GM18870 (cell line): ENCODE measurements at regions not wholly inside any gene's neighbourhood (a gene's known extent, or its start where the extent isn't known, plus 50 kb on each side); places are given as distances from the start of the nearest gene placed in this dataset.
A peak's percentile ranks its signal among the peaks of the same experiment; 100 is the strongest.

Experiments used
- ATAC-seq: cut with Tn5 transposase; IDR thresholded peaks from one replicate; pipeline ENCODE4 v1.9.1; 2021; ENCODE audit warnings: moderate library complexity; ENCODE audit not compliant: unreplicated experiment

GRCh38 chr4:35730414-35730813 is 513.9 kb downstream of the ARAP2 start:
- no peak for ATAC-seq

- peak; percentile 80 for ATAC-seq
These were observed 509.8 kb downstream of the ARAP2 start for GRCh38 chr4:35734381-35735098.

GRCh38 chr4:35739308-35739707 is 505.0 kb downstream of the ARAP2 start:
- ATAC-seq, result peak; percentile 49

DNA sequence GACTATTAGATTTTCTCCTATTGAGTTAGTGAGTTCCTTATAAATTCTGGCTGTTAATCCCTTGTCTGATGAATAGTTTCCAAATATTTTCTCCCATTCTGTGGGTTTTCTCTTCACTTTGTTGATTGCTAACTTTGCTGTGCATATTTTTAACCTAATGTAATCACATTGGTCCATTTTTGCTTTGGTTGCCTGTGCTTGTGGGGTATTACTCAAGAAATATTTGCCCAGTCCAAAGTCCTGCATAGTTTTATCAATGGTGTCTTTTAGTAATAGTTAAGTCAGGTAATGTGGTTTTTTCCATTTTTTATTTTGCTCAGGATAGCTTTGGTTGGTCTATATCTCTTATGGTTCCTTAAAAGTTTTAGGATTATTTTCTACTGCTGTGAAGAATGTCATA is 490.3 kb downstream of the ARAP2 start:
- no peak for ATAC-seq

DNA sequence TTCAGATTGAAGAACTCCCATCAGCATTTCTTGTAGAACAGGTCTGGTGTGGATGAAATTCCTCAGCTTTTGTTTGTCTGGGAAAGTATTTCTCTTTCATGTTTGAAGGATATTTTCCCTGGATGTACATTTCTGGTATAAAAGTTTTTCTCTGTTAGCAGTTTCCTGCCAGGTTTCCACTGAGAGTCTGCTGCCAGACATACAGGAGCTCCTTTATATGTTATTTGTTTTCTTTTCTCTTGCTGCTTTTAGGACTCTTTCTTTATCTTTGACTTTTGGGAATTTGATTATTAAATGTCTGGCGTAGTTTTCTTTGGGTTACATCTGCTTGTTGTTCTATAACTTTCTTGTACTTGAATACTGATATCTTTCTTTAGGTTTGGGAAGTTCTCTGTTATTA is 486.5 kb downstream of the ARAP2 start:
- ATAC-seq, result no peak

DNA sequence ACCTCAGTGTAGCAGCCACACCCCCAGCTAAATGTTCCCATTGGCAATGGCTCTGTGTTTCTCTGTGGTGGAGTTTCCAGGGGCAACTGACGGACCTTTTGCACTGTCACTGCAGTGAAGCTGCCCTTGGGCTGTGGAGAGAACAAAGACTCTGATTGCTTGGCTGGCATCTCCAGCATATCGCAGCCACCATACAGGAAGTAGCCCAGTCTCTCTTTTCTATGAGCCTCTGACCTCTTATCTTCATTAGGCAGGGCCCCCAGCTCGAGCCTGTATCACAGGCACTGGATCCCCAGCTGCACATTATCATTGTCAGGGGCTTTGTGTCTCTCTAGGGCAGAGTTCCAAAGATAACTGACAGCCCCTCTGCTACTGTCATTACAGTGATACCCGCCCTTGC is 483.5 kb downstream of the ARAP2 start:
- no peak for ATAC-seq

- no peak for ATAC-seq
These were observed 472.7 kb downstream of the ARAP2 start for GRCh38 chr4:35771571-35771970.

DNA sequence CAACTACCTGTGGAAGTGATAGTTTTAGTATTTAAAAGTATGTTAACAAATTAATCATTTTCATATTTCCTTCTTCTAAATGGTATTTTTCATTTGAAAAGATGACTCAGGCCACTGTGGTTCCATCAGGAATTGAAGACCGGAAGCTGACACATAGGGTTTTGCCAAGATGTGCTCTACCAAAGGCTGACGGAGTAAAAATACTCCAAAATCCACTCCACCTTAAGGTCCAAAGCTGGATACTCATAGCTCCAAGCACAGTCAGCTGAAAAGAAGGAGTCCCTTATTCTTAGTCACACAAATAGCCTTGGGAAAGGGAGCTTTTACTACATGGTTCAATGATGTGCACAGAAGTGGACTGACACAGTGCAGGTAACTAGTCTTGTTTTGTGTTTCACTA is 472.0 kb downstream of the ARAP2 start:
- ATAC-seq, result no peak

DNA sequence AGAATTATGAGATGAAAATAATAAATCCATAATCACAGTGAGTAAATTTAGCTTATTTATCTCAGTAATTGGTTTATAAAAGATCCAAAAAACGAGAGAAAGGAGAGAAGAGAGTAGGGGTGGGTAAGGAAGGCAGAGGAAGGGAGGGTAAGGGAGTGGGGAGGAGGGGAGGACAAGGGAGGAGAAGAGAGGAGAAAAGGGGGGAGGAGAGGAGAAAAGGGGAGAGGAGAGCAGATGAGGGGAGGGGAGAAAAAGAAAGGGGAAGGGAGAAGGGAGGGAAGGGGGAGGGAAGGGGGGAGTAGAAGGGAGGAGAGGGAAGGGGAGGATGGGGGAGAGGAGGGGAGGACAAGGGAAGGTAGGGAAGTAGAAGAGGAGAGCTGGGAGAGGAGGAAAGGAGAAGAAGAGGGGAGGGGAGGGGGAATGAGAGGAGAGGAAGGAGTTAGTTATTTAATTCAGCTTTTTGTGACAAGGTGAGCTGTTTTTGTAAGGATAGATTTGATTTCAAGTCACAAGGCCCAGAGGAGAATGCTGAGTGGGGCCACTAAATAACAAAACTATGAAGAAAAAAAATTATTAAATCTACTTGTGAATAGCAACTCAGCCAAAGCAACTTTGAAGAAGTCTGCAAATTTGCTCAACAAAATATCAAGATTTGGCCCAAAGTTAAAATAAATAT is 454.3 kb downstream of the ARAP2 start:
- no peak for ATAC-seq

DNA sequence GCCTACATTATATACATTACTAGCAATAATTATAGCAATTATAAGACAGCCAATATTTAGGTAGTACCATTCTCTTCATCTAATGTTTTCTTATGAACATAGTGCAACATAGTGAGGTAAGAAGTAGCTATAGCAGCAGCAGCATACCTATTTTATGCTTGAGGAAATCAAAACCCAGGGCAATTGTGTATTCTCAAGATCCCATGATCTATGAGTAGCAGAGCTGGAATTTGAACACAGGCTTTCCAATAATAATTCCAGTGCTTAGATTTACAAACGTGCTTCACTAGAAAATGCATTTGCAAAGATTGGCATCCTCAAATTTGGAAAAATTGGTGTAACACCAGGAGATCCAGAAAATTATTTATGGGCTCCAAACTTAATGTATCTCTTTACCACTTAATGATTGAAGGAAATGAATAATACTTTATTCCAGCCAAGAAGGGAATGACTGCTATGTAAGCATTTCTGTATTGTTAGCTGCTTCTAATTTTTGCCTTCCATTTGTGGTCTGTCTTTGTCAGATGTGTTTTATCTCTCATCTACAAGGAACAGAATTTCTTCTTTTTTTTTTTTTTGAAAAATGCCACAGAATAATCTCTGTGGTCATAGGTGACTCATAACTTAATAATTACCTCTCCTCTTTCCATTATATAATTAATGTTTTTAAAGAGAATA is 451.1 kb downstream of the ARAP2 start:
- no peak for ATAC-seq

DNA sequence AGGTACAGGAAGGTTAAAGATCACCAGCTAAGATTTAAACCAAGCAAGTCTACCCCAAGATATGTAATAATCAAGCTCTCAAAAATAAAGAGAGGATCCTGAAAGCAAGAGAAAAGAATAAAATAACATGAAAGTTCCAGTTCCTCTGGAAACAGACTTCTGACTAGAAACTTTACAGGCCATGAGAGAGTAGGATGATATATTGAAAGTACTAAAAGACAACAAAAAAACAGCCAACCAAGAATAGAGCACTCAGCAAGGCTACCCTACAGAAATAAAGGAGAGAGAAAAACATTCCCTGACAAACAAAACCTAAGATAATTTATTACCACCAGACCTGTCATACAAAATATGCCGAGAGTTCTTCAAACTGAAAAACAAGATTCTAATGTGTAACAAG is 450.5 kb downstream of the ARAP2 start:
- no peak for ATAC-seq

DNA sequence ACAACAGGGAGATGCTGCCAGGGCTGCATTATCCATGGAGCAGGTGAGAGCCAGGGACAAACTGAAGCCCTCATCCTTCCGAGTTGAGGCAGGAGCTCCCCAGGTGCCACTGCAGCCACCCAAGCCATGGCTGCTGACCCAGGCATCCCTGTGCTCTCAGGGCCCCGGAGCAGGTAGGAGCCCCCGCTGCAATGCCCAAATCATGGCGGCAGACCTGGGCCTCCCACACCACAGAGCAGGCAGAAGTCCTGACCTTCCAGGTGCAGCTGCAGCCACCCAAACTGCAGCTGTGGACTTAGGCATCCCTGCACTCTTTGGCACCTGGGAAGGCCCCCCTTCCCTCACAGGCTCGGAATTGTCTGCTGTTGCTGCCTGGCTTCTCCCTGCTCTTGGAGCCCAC is 443.6 kb downstream of the ARAP2 start:
- ATAC-seq, result no peak

- no peak for ATAC-seq
These were observed 441.7 kb downstream of the ARAP2 start for GRCh38 chr4:35802644-35803043.

DNA sequence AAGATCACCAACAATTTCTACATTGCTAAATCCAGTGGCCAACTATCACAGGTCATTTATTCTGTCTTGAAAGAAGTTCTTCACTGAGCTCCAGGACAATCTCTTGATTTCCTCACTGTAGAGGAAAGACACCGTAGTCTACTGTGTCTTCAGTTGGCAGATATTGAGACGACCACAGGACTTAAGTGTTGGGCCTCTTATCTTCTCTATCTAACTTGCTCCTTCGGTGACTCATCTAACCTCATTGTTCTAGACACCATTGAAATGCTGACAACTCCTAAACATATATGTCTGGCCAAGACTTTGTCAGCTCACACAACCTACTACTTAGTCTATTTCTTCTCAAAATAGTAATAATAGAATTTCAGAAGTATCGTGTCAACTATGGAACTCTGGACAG is 425.8 kb downstream of the ARAP2 start:
- no peak for ATAC-seq

- no peak for ATAC-seq
These were observed 424.3 kb downstream of the ARAP2 start for GRCh38 chr4:35820003-35820402.

- no peak for ATAC-seq
These were observed 420.1 kb downstream of the ARAP2 start for GRCh38 chr4:35824231-35824630.

GRCh38 chr4:35835893-35836292 is 408.4 kb downstream of the ARAP2 start:
- ATAC-seq, result no peak

GRCh38 chr4:35836596-35836995 is 407.7 kb downstream of the ARAP2 start:
- ATAC-seq, result no peak

DNA sequence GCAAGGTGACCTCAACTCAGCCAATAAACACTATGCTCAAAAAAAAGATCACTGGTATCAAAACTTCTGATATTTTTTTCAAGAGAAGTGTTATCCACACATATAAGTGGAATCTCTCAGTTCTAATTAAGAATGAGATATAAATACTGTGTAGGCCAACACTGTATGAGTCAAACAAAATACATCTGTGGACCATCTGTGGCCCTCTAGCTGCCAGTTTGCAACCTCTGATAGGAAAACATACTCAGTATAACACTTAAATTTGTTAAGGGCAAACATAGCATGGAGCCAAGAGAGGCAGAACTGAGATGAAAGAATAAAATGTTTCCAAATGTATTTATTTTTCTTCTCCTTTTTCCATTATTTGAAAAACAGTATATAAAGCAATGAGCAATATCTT is 377.3 kb downstream of the ARAP2 start:
- ATAC-seq, result no peak

- no peak for ATAC-seq
These were observed 372.0 kb downstream of the ARAP2 start for GRCh38 chr4:35872273-35872672.

- no peak for ATAC-seq
These were observed 364.8 kb downstream of the ARAP2 start for GRCh38 chr4:35879479-35879878.

GRCh38 chr4:35883108-35883507 is 361.2 kb downstream of the ARAP2 start:
- no peak for ATAC-seq
